ENCODE measurements at regions not wholly inside any gene's neighbourhood (a gene's known extent, or its start where the extent isn't known, plus 50 kb on each side); places are given as distances from the start of the nearest gene placed in this dataset.

- H3K36me3 Mint-ChIP-seq (ENCODE audit: unreplicated experiment), result no peaks in the 10 kb centered on the region
- no peaks in the 10 kb centered on the region for H3K9me3 Mint-ChIP-seq (ENCODE audit: unreplicated experiment)
- peak overlapping the region; percentile 55 for H3K27ac Mint-ChIP-seq (ENCODE audit: unreplicated experiment)
- H3K4me1 Mint-ChIP-seq (ENCODE audit: unreplicated experiment), result peaks cover 44% of the 10 kb centered on the region
- H3K4me3 Mint-ChIP-seq (ENCODE audit: unreplicated experiment), result no peak overlapping the region
- TF ChIP-seq CTCF (IDR thresholded peaks at IDR 0.05), result no peak
- H3K27me3 Mint-ChIP-seq (ENCODE audit: unreplicated experiment), result no peaks in the 10 kb centered on the region
- DNase-seq (ENCODE audit: extremely low spot score, unreplicated experiment), result no peak
Measured at GRCh38 chr18:27668158-27668557, 483.1 kb upstream of the CHST9 start.

- peaks cover 44% of the 10 kb centered on the region for H3K4me1 Mint-ChIP-seq (ENCODE audit: unreplicated experiment)
- H3K27ac Mint-ChIP-seq (ENCODE audit: unreplicated experiment), result peak overlapping the region; percentile 23
Measured at GRCh38 chr18:27667064-27667463, 482.0 kb upstream of the CHST9 start.

GRCh38 chr18:27666016-27666415 lies 480.9 kb upstream of the CHST9 start:
- DNase-seq (ENCODE audit: extremely low spot score, unreplicated experiment), result no peak
- H3K4me3 Mint-ChIP-seq (ENCODE audit: unreplicated experiment), result peak overlapping the region; percentile 33
- no peak for TF ChIP-seq CTCF (IDR thresholded peaks at IDR 0.05)
- peaks cover 44% of the 10 kb centered on the region for H3K4me1 Mint-ChIP-seq (ENCODE audit: unreplicated experiment)
- H3K27me3 Mint-ChIP-seq (ENCODE audit: unreplicated experiment), result no peaks in the 10 kb centered on the region
- H3K9me3 Mint-ChIP-seq (ENCODE audit: unreplicated experiment), result no peaks in the 10 kb centered on the region
- no peaks in the 10 kb centered on the region for H3K36me3 Mint-ChIP-seq (ENCODE audit: unreplicated experiment)
- H3K27ac Mint-ChIP-seq (ENCODE audit: unreplicated experiment), result peak overlapping the region; percentile 73

More at GRCh38 chr18:27667064-27667463, 482.0 kb upstream of the CHST9 start:
- no peak for TF ChIP-seq CTCF (IDR thresholded peaks at IDR 0.05)
- no peaks in the 10 kb centered on the region for H3K27me3 Mint-ChIP-seq (ENCODE audit: unreplicated experiment)
- H3K9me3 Mint-ChIP-seq (ENCODE audit: unreplicated experiment), result no peaks in the 10 kb centered on the region
- no peak overlapping the region for H3K4me3 Mint-ChIP-seq (ENCODE audit: unreplicated experiment)
- no peaks in the 10 kb centered on the region for H3K36me3 Mint-ChIP-seq (ENCODE audit: unreplicated experiment)
- DNase-seq (ENCODE audit: extremely low spot score, unreplicated experiment), result no peak

GRCh38 chr18:27665264-27665799 lies 480.2 kb upstream of the CHST9 start:
- Mint-ChIP-seq H3K27ac (ENCODE audit: unreplicated experiment) (peak overlapping the region; percentile 73), H3K4me1 (ENCODE audit: unreplicated experiment) (peaks cover 44% of the 10 kb centered on the region), H3K4me3 (ENCODE audit: unreplicated experiment) (no peak overlapping the region), H3K27me3 (ENCODE audit: unreplicated experiment) (no peaks in the 10 kb centered on the region), H3K9me3 (ENCODE audit: unreplicated experiment) (no peaks in the 10 kb centered on the region), H3K36me3 (ENCODE audit: unreplicated experiment) (no peaks in the 10 kb centered on the region)
- no peak for TF ChIP-seq CTCF (IDR thresholded peaks at IDR 0.05)
- DNase-seq (ENCODE audit: extremely low spot score, unreplicated experiment), result no peak

DNA sequence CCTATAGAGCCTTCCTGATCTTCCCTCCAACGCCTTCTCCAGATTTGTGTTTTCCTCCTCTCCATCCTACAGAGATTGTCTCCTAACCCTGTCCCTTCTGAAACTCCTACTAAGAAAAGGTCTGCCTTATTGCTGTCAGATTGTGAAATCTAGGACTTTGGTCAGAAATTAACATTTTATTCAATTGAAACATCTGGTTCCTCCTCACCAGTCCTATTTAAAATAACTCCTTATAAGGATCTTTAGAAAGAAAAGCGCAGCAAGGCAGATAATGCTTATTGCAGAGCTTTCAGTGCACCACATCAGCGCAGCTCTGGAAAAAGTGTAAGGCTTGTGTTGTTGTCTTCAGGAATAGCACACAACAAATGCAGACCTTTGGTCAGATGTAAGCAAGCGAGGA lies 477.8 kb upstream of the CHST9 start:
- Mint-ChIP-seq H3K27ac (ENCODE audit: unreplicated experiment) (no peak overlapping the region), H3K27me3 (ENCODE audit: unreplicated experiment) (no peaks in the 10 kb centered on the region), H3K4me3 (ENCODE audit: unreplicated experiment) (no peak overlapping the region)

More for the DNA sequence above, 477.8 kb upstream of the CHST9 start:
- no peak for DNase-seq (ENCODE audit: extremely low spot score, unreplicated experiment)
- Mint-ChIP-seq H3K4me1 (ENCODE audit: unreplicated experiment) (peaks cover 52% of the 10 kb centered on the region), H3K9me3 (ENCODE audit: unreplicated experiment) (no peaks in the 10 kb centered on the region), H3K36me3 (ENCODE audit: unreplicated experiment) (no peaks in the 10 kb centered on the region)
- TF ChIP-seq CTCF (IDR thresholded peaks at IDR 0.05), result no peak

Measured in osteocyte (in vitro differentiated cells).